OCI-LY7 (cell line): ENCODE measurements at regions not wholly inside any gene's neighbourhood (a gene's known extent, or its start where the extent isn't known, plus 50 kb on each side); places are given as distances from the start of the nearest gene placed in this dataset.

Experiments used
- BruUV-seq: library from RNA; stranded (reverse); fragments of 400-500 nt; replicated peaks from 2 replicates; lab custom pipeline; 2021; lab: Mats Ljungman, UMichigan
- CTCF ChIA-PET: fragments of 300-600 bp; sonication (Branson Sonifier 250); formaldehyde crosslinking; loops from one replicate; lab custom pipeline; 2022; ENCODE audit warnings: antibody characterized with exemption; ENCODE audit not compliant: unreplicated experiment; lab: Charles Lee
- POLR2A ChIA-PET: fragments of 300-600 bp; sonication (Branson Sonifier 250); formaldehyde crosslinking; loops from one replicate; lab custom pipeline; 2022; ENCODE audit warnings: antibody characterized with exemption; lab: Charles Lee
- DNase-seq: peaks from one replicate; pipeline ENCODE4 v3.0.0-alpha.2; 2015; ENCODE audit warnings: low spot score
- H2AFZ ChIP-seq: fragments of 200-600 bp; sonication (generic), shearing (Covaris generic); 2 replicates; pipeline ENCODE4 v1.6.1; 2014; ENCODE audit warnings: mild to moderate bottlenecking, antibody characterized with exemption, low read length, moderate library complexity
- H3K27ac ChIP-seq: fragments of 200-600 bp; sonication (generic); 2 replicates; pipeline ENCODE4 v1.5.1; 2014; ENCODE audit warnings: mixed run types, low read depth, mild to moderate bottlenecking, moderate library complexity, low read length, inconsistent platforms; ENCODE audit not compliant: poor library complexity, severe bottlenecking
- H3K36me3 ChIP-seq: fragments of 200-600 bp; sonication (generic); 2 replicates; pipeline ENCODE4 v1.6.1; 2014; ENCODE audit warnings: mild to moderate bottlenecking, antibody characterized with exemption, low read length, moderate library complexity, mixed read lengths; ENCODE audit not compliant: insufficient read depth
- H3K4me1 ChIP-seq: fragments of 200-600 bp; sonication (generic); 2 replicates; pipeline ENCODE4 v1.5.1; 2014; ENCODE audit warnings: mild to moderate bottlenecking, low read length; ENCODE audit not compliant: insufficient read depth, poor library complexity, severe bottlenecking
- H3K4me2 ChIP-seq: fragments of 200-600 bp; sonication (generic); 2 replicates; pipeline ENCODE4 v1.6.1; 2014; ENCODE audit warnings: mild to moderate bottlenecking, low read length
- H3K4me3 ChIP-seq: fragments of 200-600 bp; sonication (generic); 2 replicates; pipeline ENCODE4 v1.5.1; 2014; ENCODE audit warnings: mild to moderate bottlenecking, low read depth, low read length; ENCODE audit not compliant: poor library complexity, severe bottlenecking
- H3K79me2 ChIP-seq: fragments of 200-600 bp; sonication (generic); 2 replicates; pipeline ENCODE4 v1.6.1; 2016; ENCODE audit warnings: low read depth, mild to moderate bottlenecking, low read length, moderate library complexity, mixed read lengths; ENCODE audit not compliant: insufficient read depth
- H3K9me2 ChIP-seq: fragments of 200-600 bp; sonication (generic); 2 replicates; pipeline ENCODE4 v1.6.1; 2016; ENCODE audit warnings: mild to moderate bottlenecking, low read length, mixed read lengths; ENCODE audit not compliant: insufficient read depth
- H3K9me3 ChIP-seq: fragments of 200-600 bp; sonication (generic); 2 replicates; pipeline ENCODE4 v1.6.1; 2014; ENCODE audit warnings: mild to moderate bottlenecking, mixed run types, low read length, mixed read lengths
- H4K20me1 ChIP-seq: fragments of 200-600 bp; sonication (generic); 2 replicates; pipeline ENCODE4 v1.6.1; 2014; ENCODE audit warnings: mild to moderate bottlenecking, antibody characterized with exemption, low read length, moderate library complexity, mixed read lengths; ENCODE audit not compliant: insufficient read depth
- CTCF ChIP-seq: fragments of 200-600 bp; sonication (generic); conservative IDR thresholded peaks from 2 replicates; pipeline ENCODE4 v1.5.1; 2014; ENCODE audit warnings: mild to moderate bottlenecking, antibody characterized with exemption, low read length, moderate library complexity, mixed read lengths
- EZH2phosphoT487 ChIP-seq: fragments of 200-600 bp; sonication (generic); IDR thresholded peaks from 2 replicates; pipeline ENCODE4 v1.6.1; 2018; ENCODE audit warnings: low read depth, borderline replicate concordance, mild to moderate bottlenecking, mixed run types, antibody characterized with exemption, low read length, moderate library complexity, mixed read lengths
- intact Hi-C: fragments of 100-400 bp; cut with micrococcal nuclease; formaldehyde crosslinking; loops from one replicate; pipeline ENCODE4 v1.10.0; 2022; ENCODE audit not compliant: unreplicated experiment

GRCh38 chr18:68505178-68505574 is 209.7 kb downstream of the TMX3 start:
- Histone ChIP-seq H3K9me2 (no peaks in the 10 kb centered on the region), H3K4me2 (no peak overlapping the region), H2AFZ (no peak overlapping the region), H3K9me3 (no peaks in the 10 kb centered on the region), H3K4me1 (no peaks in the 10 kb centered on the region), H3K36me3 (no peaks in the 10 kb centered on the region), H4K20me1 (no peaks in the 10 kb centered on the region), H3K79me2 (no peaks in the 10 kb centered on the region), H3K4me3 (no peak overlapping the region), H3K27ac (no peak overlapping the region)
- BruUV-seq = no TSS peak
- POLR2A ChIA-PET = no interaction called here
- intact Hi-C loops = no loop called here
- CTCF ChIA-PET = no interaction called here
- no peak for DNase-seq
- no peak for TF ChIP-seq EZH2phosphoT487
- TF ChIP-seq CTCF = no peak

GRCh38 chr18:68504441-68505177 is 210.3 kb downstream of the TMX3 start:
- no peak for TF ChIP-seq CTCF
- no peak for TF ChIP-seq EZH2phosphoT487
- Histone ChIP-seq H3K79me2 (no peaks in the 10 kb centered on the region), H3K4me1 (no peaks in the 10 kb centered on the region), H4K20me1 (no peaks in the 10 kb centered on the region), H3K4me2 (no peak overlapping the region), H3K4me3 (no peak overlapping the region), H3K36me3 (no peaks in the 10 kb centered on the region), H2AFZ (no peak overlapping the region), H3K9me2 (no peaks in the 10 kb centered on the region), H3K27ac (no peak overlapping the region), H3K9me3 (no peaks in the 10 kb centered on the region)
- ChIA-PET CTCF (no interaction called here), POLR2A (no interaction called here)
- no peak for DNase-seq
- no TSS peak for BruUV-seq
- intact Hi-C loops = no loop called here

GRCh38 chr18:68500556-68500955 is 214.4 kb downstream of the TMX3 start:
- H3K4me1 ChIP-seq = no peaks in the 10 kb centered on the region
- CTCF ChIA-PET = no interaction called here
- POLR2A ChIA-PET = no interaction called here
- no peak overlapping the region for H3K4me3 ChIP-seq
- no peaks in the 10 kb centered on the region for H4K20me1 ChIP-seq
- intact Hi-C loops = no loop called here
- no peaks in the 10 kb centered on the region for H3K79me2 ChIP-seq
- TF ChIP-seq EZH2phosphoT487 = no peak
- TF ChIP-seq CTCF = no peak
- no peak overlapping the region for H2AFZ ChIP-seq
- no peaks in the 10 kb centered on the region for H3K9me3 ChIP-seq
- DNase-seq = no peak
- H3K9me2 ChIP-seq = no peaks in the 10 kb centered on the region
- H3K4me2 ChIP-seq = no peak overlapping the region
- BruUV-seq = no TSS peak
- H3K36me3 ChIP-seq = no peaks in the 10 kb centered on the region
- H3K27ac ChIP-seq = no peak overlapping the region
